Panc1 (cell line): ENCODE measurements at regions not wholly inside any gene's neighbourhood (a gene's known extent, or its start where the extent isn't known, plus 50 kb on each side); places are given as distances from the start of the nearest gene placed in this dataset.

Experiments used
- ATAC-seq: fragments of 200-7000 bp; cut with Tn5 transposase; 2 replicates; pipeline ENCODE4 v1.9.1; 2020; ENCODE audit warnings: mild to moderate bottlenecking, moderate library complexity
- BruUV-seq: library from RNA; stranded (reverse); fragments of 400-500 nt; replicated peaks from 2 replicates; lab custom pipeline; 2021; lab: Mats Ljungman, UMichigan
- CTCF ChIA-PET: fragments of 300-600 bp; sonication (Branson Sonifier 250); formaldehyde crosslinking; loops from one replicate; lab custom pipeline; 2022; ENCODE audit warnings: antibody characterized with exemption; lab: Charles Lee
- POLR2A ChIA-PET: fragments of 300-600 bp; sonication (Branson Sonifier 250); formaldehyde crosslinking; loops from one replicate; lab custom pipeline; 2022; ENCODE audit warnings: antibody characterized with exemption; lab: Charles Lee
- DNase-seq: peaks from one replicate; pipeline ENCODE4 v3.0.0-alpha.2; 2010; ENCODE audit warnings: low read depth, low spot score
- H3K27ac ChIP-seq: 2 replicates; pipeline ENCODE4 v1.5.1; 2011; ENCODE audit warnings: mild to moderate bottlenecking, low read length, inconsistent platforms
- H3K27me3 ChIP-seq: fragments of 200-500 bp; sonication (Bioruptor generic); 2 replicates; pipeline ENCODE4 v1.6.0; 2014; ENCODE audit warnings: low read length, inconsistent platforms; ENCODE audit not compliant: control insufficient read depth, insufficient read depth
- H3K36me3 ChIP-seq: fragments of 200-500 bp; sonication (Bioruptor generic); 2 replicates; pipeline ENCODE4 v1.5.1; 2014; ENCODE audit warnings: inconsistent platforms, mild to moderate bottlenecking, low read length, moderate library complexity; ENCODE audit not compliant: control insufficient read depth, insufficient read depth
- H3K4me1 ChIP-seq: 2 replicates; pipeline ENCODE4 v1.5.1; 2011; ENCODE audit warnings: inconsistent platforms, mild to moderate bottlenecking, low read length, moderate library complexity; ENCODE audit not compliant: control insufficient read depth, insufficient read depth
- H3K4me3 ChIP-seq, 2 experiments: 2 replicates each; pipeline ENCODE4 v1.5.1; 2011 to 2012; ENCODE audit warnings: low read depth in 2 of 2, low read length in 2 of 2, mild to moderate bottlenecking in 2 of 2, inconsistent platforms in 1 of 2, moderate library complexity in 1 of 2
- H3K9me3 ChIP-seq: fragments of 200-500 bp; sonication (Bioruptor generic); 2 replicates; pipeline ENCODE4 v1.5.1; 2014; ENCODE audit warnings: low read depth, mild to moderate bottlenecking, inconsistent platforms, low read length, moderate library complexity; ENCODE audit not compliant: control insufficient read depth, insufficient read depth
- POLR2AphosphoS5 ChIP-seq: IDR thresholded peaks from 2 replicates; pipeline ENCODE4 v1.6.1; 2012; ENCODE audit warnings: mild to moderate bottlenecking, low read depth, low read length, moderate library complexity
- SIN3A ChIP-seq: IDR thresholded peaks from 2 replicates; pipeline ENCODE4 v1.6.1; 2012; ENCODE audit warnings: low read depth, mild to moderate bottlenecking, low read length, moderate library complexity, borderline replicate concordance; ENCODE audit not compliant: insufficient read depth
- TCF7L2 ChIP-seq: IDR thresholded peaks from 2 replicates; pipeline ENCODE4 v1.6.1; 2011; ENCODE audit warnings: mild to moderate bottlenecking, low read depth, low read length, inconsistent platforms
- in situ Hi-C: cut with HindIII; loops from 2 replicates; pipeline ENCODE4 v1.10.0; 2016; ENCODE audit warnings: low sequenced_read_pairs, low pct_unique_long_range_greater_than_20kb
- intact Hi-C: fragments of 100-400 bp; cut with micrococcal nuclease; formaldehyde crosslinking; loops from one replicate; pipeline ENCODE4 v1.10.0; 2022; ENCODE audit not compliant: unreplicated experiment
- TF ChIP-seq, protein P1 (sequence below), 2 experiments: IDR thresholded peaks; 2 replicates each; pipeline ENCODE4 v1.6.1; 2011 to 2012; ENCODE audit warnings: low read depth in 2 of 2, control low read depth in 1 of 2, low read length in 1 of 2, mild to moderate bottlenecking in 1 of 2, moderate library complexity in 1 of 2; ENCODE audit not compliant: insufficient read depth in 1 of 2
- TF ChIP-seq, protein P2 (sequence below): fragments of 450-650 bp; IDR thresholded peaks from 2 replicates; pipeline ENCODE4 v1.5.1; 2017; ENCODE audit warnings: mild to moderate bottlenecking

DNA sequence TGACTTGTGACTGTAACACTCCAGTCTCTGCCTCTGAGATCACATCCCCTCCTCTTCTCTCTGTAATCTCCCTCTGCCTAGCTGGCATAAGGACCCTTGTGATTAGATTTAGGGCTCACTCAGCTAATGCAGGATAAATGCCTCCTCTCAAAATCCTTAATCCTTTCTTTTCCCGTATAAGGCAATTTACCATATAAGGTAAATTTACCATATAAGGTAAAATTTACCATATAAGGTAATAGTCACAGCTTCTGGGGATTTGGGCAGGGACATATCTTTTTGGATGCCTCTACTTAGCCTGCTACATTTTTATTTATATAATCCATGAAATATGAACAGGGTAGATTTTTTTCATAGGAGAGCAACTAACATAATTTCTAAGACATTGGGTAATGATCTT lies 318.0 kb upstream of the PUM3 start:
- Histone ChIP-seq H3K4me1 (no peaks in the 10 kb centered on the region), H3K9me3 (no peaks in the 10 kb centered on the region), H3K36me3 (no peaks in the 10 kb centered on the region), H3K27ac (no peak overlapping the region), H3K4me3 (no peak overlapping the region), H3K27me3 (no peaks in the 10 kb centered on the region)
- DNase-seq (no peak), ATAC-seq (no peak)
- in situ Hi-C loops, result no loop called here
- BruUV-seq, result no TSS peak
- no peak for TF ChIP-seq TCF7L2
- no peak for TF ChIP-seq SIN3A
- TF ChIP-seq, protein P1, sequence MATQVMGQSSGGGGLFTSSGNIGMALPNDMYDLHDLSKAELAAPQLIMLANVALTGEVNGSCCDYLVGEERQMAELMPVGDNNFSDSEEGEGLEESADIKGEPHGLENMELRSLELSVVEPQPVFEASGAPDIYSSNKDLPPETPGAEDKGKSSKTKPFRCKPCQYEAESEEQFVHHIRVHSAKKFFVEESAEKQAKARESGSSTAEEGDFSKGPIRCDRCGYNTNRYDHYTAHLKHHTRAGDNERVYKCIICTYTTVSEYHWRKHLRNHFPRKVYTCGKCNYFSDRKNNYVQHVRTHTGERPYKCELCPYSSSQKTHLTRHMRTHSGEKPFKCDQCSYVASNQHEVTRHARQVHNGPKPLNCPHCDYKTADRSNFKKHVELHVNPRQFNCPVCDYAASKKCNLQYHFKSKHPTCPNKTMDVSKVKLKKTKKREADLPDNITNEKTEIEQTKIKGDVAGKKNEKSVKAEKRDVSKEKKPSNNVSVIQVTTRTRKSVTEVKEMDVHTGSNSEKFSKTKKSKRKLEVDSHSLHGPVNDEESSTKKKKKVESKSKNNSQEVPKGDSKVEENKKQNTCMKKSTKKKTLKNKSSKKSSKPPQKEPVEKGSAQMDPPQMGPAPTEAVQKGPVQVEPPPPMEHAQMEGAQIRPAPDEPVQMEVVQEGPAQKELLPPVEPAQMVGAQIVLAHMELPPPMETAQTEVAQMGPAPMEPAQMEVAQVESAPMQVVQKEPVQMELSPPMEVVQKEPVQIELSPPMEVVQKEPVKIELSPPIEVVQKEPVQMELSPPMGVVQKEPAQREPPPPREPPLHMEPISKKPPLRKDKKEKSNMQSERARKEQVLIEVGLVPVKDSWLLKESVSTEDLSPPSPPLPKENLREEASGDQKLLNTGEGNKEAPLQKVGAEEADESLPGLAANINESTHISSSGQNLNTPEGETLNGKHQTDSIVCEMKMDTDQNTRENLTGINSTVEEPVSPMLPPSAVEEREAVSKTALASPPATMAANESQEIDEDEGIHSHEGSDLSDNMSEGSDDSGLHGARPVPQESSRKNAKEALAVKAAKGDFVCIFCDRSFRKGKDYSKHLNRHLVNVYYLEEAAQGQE (IDR thresholded peaks at IDR 0.05; ENCODE audit: insufficient read depth in 1 of 2, low read depth in 2 of 2, low read length in 1 of 2), result no peak
- TF ChIP-seq, protein P2, sequence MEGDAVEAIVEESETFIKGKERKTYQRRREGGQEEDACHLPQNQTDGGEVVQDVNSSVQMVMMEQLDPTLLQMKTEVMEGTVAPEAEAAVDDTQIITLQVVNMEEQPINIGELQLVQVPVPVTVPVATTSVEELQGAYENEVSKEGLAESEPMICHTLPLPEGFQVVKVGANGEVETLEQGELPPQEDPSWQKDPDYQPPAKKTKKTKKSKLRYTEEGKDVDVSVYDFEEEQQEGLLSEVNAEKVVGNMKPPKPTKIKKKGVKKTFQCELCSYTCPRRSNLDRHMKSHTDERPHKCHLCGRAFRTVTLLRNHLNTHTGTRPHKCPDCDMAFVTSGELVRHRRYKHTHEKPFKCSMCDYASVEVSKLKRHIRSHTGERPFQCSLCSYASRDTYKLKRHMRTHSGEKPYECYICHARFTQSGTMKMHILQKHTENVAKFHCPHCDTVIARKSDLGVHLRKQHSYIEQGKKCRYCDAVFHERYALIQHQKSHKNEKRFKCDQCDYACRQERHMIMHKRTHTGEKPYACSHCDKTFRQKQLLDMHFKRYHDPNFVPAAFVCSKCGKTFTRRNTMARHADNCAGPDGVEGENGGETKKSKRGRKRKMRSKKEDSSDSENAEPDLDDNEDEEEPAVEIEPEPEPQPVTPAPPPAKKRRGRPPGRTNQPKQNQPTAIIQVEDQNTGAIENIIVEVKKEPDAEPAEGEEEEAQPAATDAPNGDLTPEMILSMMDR, result no peak
- TF ChIP-seq POLR2AphosphoS5, result no peak
- POLR2A ChIA-PET, result no interaction called here
- CTCF ChIA-PET, result no interaction called here
- intact Hi-C loops, result no loop called here

DNA sequence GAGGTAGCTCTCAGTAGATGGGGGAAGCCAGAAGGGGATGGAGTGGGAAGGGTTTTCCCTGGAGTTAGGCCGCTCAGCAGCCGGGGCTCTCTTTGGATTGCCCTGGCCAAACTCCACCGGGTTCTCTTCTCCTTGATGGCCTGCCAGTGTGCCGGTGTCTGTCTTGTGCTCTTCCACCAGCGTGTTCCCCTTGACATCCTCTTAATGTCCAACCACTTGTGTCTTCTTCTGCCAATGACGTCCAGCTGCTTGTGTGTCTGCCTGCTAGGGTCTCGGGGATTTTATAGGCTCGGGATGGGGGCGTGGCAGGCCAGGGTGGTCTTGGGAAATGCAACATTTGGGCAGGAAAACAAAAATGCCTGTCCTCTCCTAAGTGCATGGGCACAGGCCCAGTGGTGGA lies 313.1 kb upstream of the PUM3 start:
- in situ Hi-C loops (no loop called here), intact Hi-C loops (no loop called here)
- no peak for TF ChIP-seq TCF7L2
- TF ChIP-seq POLR2AphosphoS5, result no peak
- TF ChIP-seq, protein P2, result no peak
- TF ChIP-seq, protein P1 (IDR thresholded peaks at IDR 0.05; ENCODE audit: insufficient read depth in 1 of 2, low read depth in 2 of 2, low read length in 1 of 2), result no peak
- TF ChIP-seq SIN3A, result no peak
- no peak overlapping the region for H3K4me3 ChIP-seq
- CTCF ChIA-PET, result no interaction called here
- no peak for DNase-seq
- H3K27ac ChIP-seq, result no peak overlapping the region
- no peaks in the 10 kb centered on the region for H3K4me1 ChIP-seq
- BruUV-seq, result no TSS peak
- H3K27me3 ChIP-seq, result no peaks in the 10 kb centered on the region
- ATAC-seq, result no peak
- no peaks in the 10 kb centered on the region for H3K9me3 ChIP-seq
- POLR2A ChIA-PET, result no interaction called here
- H3K36me3 ChIP-seq, result no peaks in the 10 kb centered on the region
